NCI-H446 treated with DMSO at 0.1 percent for 48 hours (cell line): ENCODE measurements at regions not wholly inside any gene's neighbourhood (a gene's known extent, or its start where the extent isn't known, plus 50 kb on each side); places are given as distances from the start of the nearest gene placed in this dataset.
"Not testable (repeated sequence)": the region's sequence is repeated elsewhere in the genome, so short reads cannot be mapped to it uniquely, and the experiment has no call there.

Experiments
- DNase-seq: peaks from one replicate; lab custom pipeline; 2025; lab: John Stamatoyannopoulos, UW

- peak; percentile 0 for DNase-seq
Observed at GRCh38 chr15:62889734-62890505, 152.6 kb upstream of the TPM1 start.

GRCh38 chr15:62894322-62895085 lies 148.0 kb upstream of the TPM1 start:
- DNase-seq: no peak

GRCh38 chr15:62895139-62895866 lies 147.2 kb upstream of the TPM1 start:
- no peak for DNase-seq

GRCh38 chr15:62895905-62896316 lies 146.6 kb upstream of the TPM1 start:
- no peak for DNase-seq

- DNase-seq: no peak
Observed at GRCh38 chr15:62896380-62896866, 146.1 kb upstream of the TPM1 start.

- peak; percentile 24 for DNase-seq
Observed at GRCh38 chr15:62896969-62897486, 145.5 kb upstream of the TPM1 start.

- no peak for DNase-seq
Observed at GRCh38 chr15:62897634-62898033, 144.9 kb upstream of the TPM1 start.

GRCh38 chr15:62899090-62899493 lies 143.5 kb upstream of the TPM1 start:
- no peak for DNase-seq

- no peak for DNase-seq
Observed at GRCh38 chr15:62900071-62900802, 142.3 kb upstream of the TPM1 start.

- no peak for DNase-seq
Observed at GRCh38 chr15:62901087-62901486, 141.5 kb upstream of the TPM1 start.

GRCh38 chr15:62901909-62902546 lies 140.5 kb upstream of the TPM1 start:
- DNase-seq: no peak

- DNase-seq: no peak
Observed at GRCh38 chr15:62902821-62903220, 139.7 kb upstream of the TPM1 start.

- DNase-seq: no peak
Observed at GRCh38 chr15:62903437-62903836, 139.1 kb upstream of the TPM1 start.

GRCh38 chr15:62904041-62904910 lies 138.3 kb upstream of the TPM1 start:
- no peak for DNase-seq

GRCh38 chr15:62906627-62907026 lies 135.9 kb upstream of the TPM1 start:
- no peak for DNase-seq

- no peak for DNase-seq
Observed at GRCh38 chr15:62907275-62907674, 135.3 kb upstream of the TPM1 start.

GRCh38 chr15:62908341-62908740 lies 134.2 kb upstream of the TPM1 start:
- DNase-seq: not testable (repeated sequence)

GRCh38 chr15:62909257-62909656 lies 133.3 kb upstream of the TPM1 start:
- no peak for DNase-seq

GRCh38 chr15:62912282-62912681 lies 130.3 kb upstream of the TPM1 start:
- DNase-seq: no peak

- DNase-seq: no peak
Observed at GRCh38 chr15:62912808-62913207, 129.7 kb upstream of the TPM1 start.
